ENCODE measurements at regions not wholly inside any gene's neighbourhood (a gene's known extent, or its start where the extent isn't known, plus 50 kb on each side); places are given as distances from the start of the nearest gene placed in this dataset.

DNA sequence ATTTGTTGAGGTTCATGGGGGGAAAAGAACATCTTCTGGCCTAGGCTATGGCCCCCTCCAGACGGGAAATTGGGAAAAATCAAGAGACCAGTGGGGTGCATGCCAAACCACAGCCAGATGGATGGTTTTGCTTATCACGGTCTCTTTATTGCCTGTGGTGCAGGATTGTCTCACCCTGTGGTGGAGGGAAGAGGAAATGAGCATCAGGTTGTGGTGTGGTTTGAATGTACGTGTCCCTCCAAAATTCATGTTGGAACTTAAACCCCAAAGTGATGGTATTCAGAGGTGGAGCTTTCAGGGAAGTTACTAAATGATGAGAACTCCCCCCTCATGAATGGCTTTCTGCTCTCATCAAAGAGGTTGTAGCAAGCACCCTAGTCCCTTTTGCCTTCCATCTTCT lies 525.7 kb downstream of the NPHP4 start:
- TF ChIP-seq, protein P1, sequence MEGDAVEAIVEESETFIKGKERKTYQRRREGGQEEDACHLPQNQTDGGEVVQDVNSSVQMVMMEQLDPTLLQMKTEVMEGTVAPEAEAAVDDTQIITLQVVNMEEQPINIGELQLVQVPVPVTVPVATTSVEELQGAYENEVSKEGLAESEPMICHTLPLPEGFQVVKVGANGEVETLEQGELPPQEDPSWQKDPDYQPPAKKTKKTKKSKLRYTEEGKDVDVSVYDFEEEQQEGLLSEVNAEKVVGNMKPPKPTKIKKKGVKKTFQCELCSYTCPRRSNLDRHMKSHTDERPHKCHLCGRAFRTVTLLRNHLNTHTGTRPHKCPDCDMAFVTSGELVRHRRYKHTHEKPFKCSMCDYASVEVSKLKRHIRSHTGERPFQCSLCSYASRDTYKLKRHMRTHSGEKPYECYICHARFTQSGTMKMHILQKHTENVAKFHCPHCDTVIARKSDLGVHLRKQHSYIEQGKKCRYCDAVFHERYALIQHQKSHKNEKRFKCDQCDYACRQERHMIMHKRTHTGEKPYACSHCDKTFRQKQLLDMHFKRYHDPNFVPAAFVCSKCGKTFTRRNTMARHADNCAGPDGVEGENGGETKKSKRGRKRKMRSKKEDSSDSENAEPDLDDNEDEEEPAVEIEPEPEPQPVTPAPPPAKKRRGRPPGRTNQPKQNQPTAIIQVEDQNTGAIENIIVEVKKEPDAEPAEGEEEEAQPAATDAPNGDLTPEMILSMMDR (conservative IDR thresholded peaks at IDR 0.05; ENCODE audit: low read depth, low read length): no peak
- no peak for TF ChIP-seq EZH2phosphoT487 (IDR thresholded peaks at IDR 0.05; ENCODE audit: borderline replicate concordance, low read length)
- TF ChIP-seq EZH2 (IDR thresholded peaks at IDR 0.05; ENCODE audit: low read length, unreplicated experiment): no peak
